Endodermal cell (in vitro differentiated cells): ENCODE measurements at regions not wholly inside any gene's neighbourhood (a gene's known extent, or its start where the extent isn't known, plus 50 kb on each side); places are given as distances from the start of the nearest gene placed in this dataset.

Source experiments
- DNase-seq: peaks from one replicate; pipeline ENCODE4 v3.0.0-alpha.2; 2017
- H3K27ac ChIP-seq: 2 replicates; pipeline ENCODE4 v1.5.1; 2013; ENCODE audit warnings: mild to moderate bottlenecking, low read depth, low read length, moderate library complexity
- H3K27me3 ChIP-seq: 2 replicates; pipeline ENCODE4 v1.6.1; 2013; ENCODE audit warnings: mild to moderate bottlenecking, low read length, moderate library complexity; ENCODE audit not compliant: insufficient read depth, control insufficient read depth, poor library complexity, severe bottlenecking
- H3K36me3 ChIP-seq: 2 replicates; pipeline ENCODE4 v1.7.0; 2013; ENCODE audit warnings: mild to moderate bottlenecking, low read length, moderate library complexity; ENCODE audit not compliant: control insufficient read depth, insufficient read depth
- H3K4me1 ChIP-seq: one replicate; pipeline ENCODE4 v1.7.0; 2013; ENCODE audit warnings: low read length; ENCODE audit not compliant: control insufficient read depth, insufficient read depth
- H3K4me3 ChIP-seq: 2 replicates; pipeline ENCODE4 v1.5.1; 2013; ENCODE audit warnings: mild to moderate bottlenecking, low read length, moderate library complexity
- H3K9ac ChIP-seq: 2 replicates; pipeline ENCODE4 v1.6.1; 2013; ENCODE audit warnings: mild to moderate bottlenecking, low read length, moderate library complexity; ENCODE audit not compliant: poor library complexity, severe bottlenecking; ENCODE audit errors: extremely low read depth
- H3K9me3 ChIP-seq: 2 replicates; pipeline ENCODE4 v1.6.1; 2013; ENCODE audit warnings: mild to moderate bottlenecking, low read length, moderate library complexity; ENCODE audit not compliant: control insufficient read depth
- H3K27ac Mint-ChIP-seq: 2 replicates; pipeline ENCODE4 v1.8.0; 2020; ENCODE audit warnings: mixed read lengths
- H3K27me3 Mint-ChIP-seq: 2 replicates; pipeline ENCODE4 v1.8.0; 2021; ENCODE audit warnings: mild to moderate bottlenecking, mixed read lengths; ENCODE audit not compliant: insufficient read depth
- H3K36me3 Mint-ChIP-seq: 2 replicates; pipeline ENCODE4 v1.8.0; 2020; ENCODE audit warnings: low read depth, mixed read lengths
- H3K4me1 Mint-ChIP-seq: 2 replicates; pipeline ENCODE4 v1.8.0; 2020; ENCODE audit warnings: mixed read lengths
- H3K4me3 Mint-ChIP-seq: 2 replicates; pipeline ENCODE4 v1.8.0; 2020; ENCODE audit warnings: mild to moderate bottlenecking, moderate library complexity, mixed read lengths
- H3K9me3 Mint-ChIP-seq: 2 replicates; pipeline ENCODE4 v1.8.0; 2020; ENCODE audit warnings: mild to moderate bottlenecking, mixed read lengths
- CTCF ChIP-seq: fragments of 200-600 bp; sonication (generic); conservative IDR thresholded peaks from 2 replicates; pipeline ENCODE4 v1.5.0; 2021; ENCODE audit warnings: antibody characterized with exemption, mild to moderate bottlenecking
- WGBS, 2 experiments: methylation state at CpG; one replicate each; pipeline versions ENCODE4 v1.1.5 to v1.1.7; 2013; ENCODE audit warnings: missing lambda C conversion rate in 2 of 2, mixed read lengths in 1 of 2; ENCODE audit not compliant: insufficient coverage in 1 of 2, insufficient read length in 1 of 2; 5-methylcytosine and 5-hydroxymethylcytosine counted together

- H3K4me3 Mint-ChIP-seq, result no peak overlapping the region
- peaks cover 1% of the 10 kb centered on the region for H3K4me1 Mint-ChIP-seq
- Histone ChIP-seq H3K9me3 (no peaks in the 10 kb centered on the region), H3K27me3 (no peaks in the 10 kb centered on the region), H3K27ac (no peak overlapping the region), H3K4me3 (no peak overlapping the region), H3K4me1 (no peaks in the 10 kb centered on the region), H3K36me3 (no peaks in the 10 kb centered on the region), H3K9ac (no peak overlapping the region)
- no peak for DNase-seq
- H3K27ac Mint-ChIP-seq, result no peak overlapping the region
- peaks cover 4% of the 10 kb centered on the region for H3K9me3 Mint-ChIP-seq
- no peak for TF ChIP-seq CTCF
- no peaks in the 10 kb centered on the region for H3K27me3 Mint-ChIP-seq
- H3K36me3 Mint-ChIP-seq, result no peaks in the 10 kb centered on the region
- WGBS, 2 experiments, result 74 to 100% methylated on average over 2 to 3 of the region's 3 CpGs
These were observed 154.4 kb upstream of the ZNF462 start for GRCh38 chr9:106708475-106709146.

DNA sequence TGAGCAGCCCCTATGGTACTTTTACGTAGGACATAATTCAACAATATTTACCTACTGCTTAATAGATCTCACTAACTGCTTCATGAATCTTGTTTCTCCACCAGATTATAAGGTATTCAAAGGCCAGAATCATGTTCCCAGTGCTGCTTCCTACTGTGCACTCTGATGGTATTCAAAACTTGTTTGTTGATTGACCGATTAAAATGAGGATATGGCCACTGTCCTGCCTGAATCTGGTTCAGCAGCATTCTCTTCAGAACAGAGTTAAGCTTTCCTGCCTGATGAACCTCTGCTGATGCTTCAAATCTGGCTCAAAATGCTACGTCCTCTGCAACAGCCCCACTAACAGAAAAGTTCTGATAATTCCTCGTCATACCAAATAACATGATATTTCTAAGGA lies 150.7 kb upstream of the ZNF462 start:
- 94 to 100% methylated on average over 3 to 4 of the region's 4 CpGs for WGBS, 2 experiments
- H3K36me3 Mint-ChIP-seq, result no peaks in the 10 kb centered on the region
- Histone ChIP-seq H3K27ac (no peak overlapping the region), H3K9ac (no peak overlapping the region), H3K27me3 (no peaks in the 10 kb centered on the region), H3K9me3 (no peaks in the 10 kb centered on the region), H3K4me1 (no peaks in the 10 kb centered on the region), H3K36me3 (no peaks in the 10 kb centered on the region), H3K4me3 (no peak overlapping the region)
- H3K27ac Mint-ChIP-seq, result no peak overlapping the region
- DNase-seq, result no peak
- H3K4me3 Mint-ChIP-seq, result no peak overlapping the region
- TF ChIP-seq CTCF, result no peak
- no peaks in the 10 kb centered on the region for H3K27me3 Mint-ChIP-seq
- H3K9me3 Mint-ChIP-seq, result no peaks in the 10 kb centered on the region
- H3K4me1 Mint-ChIP-seq, result peaks cover 1% of the 10 kb centered on the region

DNA sequence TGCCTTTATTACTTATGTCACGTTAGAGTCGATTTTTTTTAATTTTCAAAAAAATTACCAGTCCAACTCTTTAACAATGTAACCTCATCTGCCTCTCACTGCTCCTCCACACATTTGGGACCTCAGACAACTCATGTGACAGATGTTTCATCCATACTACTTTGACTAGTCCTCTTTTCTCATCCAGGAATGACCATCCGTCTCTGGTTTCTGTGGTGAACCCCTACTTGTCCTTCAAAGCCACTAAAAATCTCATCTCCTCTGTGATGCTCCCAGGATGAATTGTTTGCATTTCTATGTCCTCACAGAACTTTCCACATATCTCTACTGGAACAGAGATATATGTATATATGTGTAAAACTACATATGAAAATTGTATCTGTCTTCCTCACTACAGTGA lies 149.8 kb upstream of the ZNF462 start:
- Mint-ChIP-seq H3K9me3 (no peaks in the 10 kb centered on the region), H3K4me1 (peaks cover 2% of the 10 kb centered on the region), H3K36me3 (no peaks in the 10 kb centered on the region), H3K4me3 (no peak overlapping the region), H3K27me3 (no peaks in the 10 kb centered on the region), H3K27ac (no peak overlapping the region)
- no peaks in the 10 kb centered on the region for H3K36me3 ChIP-seq
- H3K9me3 ChIP-seq, result no peaks in the 10 kb centered on the region
- 83 to 90% methylated on average over 3 of the region's 3 CpGs for WGBS, 2 experiments
- no peak for TF ChIP-seq CTCF
- no peak overlapping the region for H3K27ac ChIP-seq
- no peak overlapping the region for H3K9ac ChIP-seq
- H3K27me3 ChIP-seq, result no peaks in the 10 kb centered on the region
- H3K4me3 ChIP-seq, result no peak overlapping the region
- no peak for DNase-seq
- no peaks in the 10 kb centered on the region for H3K4me1 ChIP-seq
